GM12873 (cell line): ENCODE measurements at regions not wholly inside any gene's neighbourhood (a gene's known extent, or its start where the extent isn't known, plus 50 kb on each side); places are given as distances from the start of the nearest gene placed in this dataset.

Experiments used
- TF ChIP-seq, protein P1 (sequence below): IDR thresholded peaks from 2 replicates; pipeline ENCODE4 v1.5.1; 2012; ENCODE audit warnings: low read depth, mild to moderate bottlenecking, moderate library complexity, low read length, control low read depth; ENCODE audit not compliant: insufficient read depth; ENCODE audit errors: missing control alignments

DNA sequence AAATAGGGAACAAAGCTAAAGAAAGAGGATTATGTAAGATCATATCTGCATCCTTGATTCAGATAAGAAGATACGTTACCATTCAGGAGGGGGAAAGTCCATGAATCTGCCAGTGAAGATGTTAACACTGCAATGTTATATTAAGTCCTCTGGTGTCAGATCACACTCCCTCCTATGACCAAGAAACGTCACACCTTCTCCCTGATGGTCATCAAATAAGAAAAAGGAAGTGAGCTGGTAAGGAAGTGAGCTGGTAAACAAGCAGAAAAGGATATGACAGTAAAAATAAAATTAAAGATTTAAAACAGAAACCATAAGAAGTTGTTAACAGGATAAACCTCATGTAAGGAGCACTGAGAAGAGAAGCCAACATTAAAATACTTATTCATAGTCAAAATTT lies 340.2 kb downstream of the SEC23A start:
- TF ChIP-seq, protein P1, sequence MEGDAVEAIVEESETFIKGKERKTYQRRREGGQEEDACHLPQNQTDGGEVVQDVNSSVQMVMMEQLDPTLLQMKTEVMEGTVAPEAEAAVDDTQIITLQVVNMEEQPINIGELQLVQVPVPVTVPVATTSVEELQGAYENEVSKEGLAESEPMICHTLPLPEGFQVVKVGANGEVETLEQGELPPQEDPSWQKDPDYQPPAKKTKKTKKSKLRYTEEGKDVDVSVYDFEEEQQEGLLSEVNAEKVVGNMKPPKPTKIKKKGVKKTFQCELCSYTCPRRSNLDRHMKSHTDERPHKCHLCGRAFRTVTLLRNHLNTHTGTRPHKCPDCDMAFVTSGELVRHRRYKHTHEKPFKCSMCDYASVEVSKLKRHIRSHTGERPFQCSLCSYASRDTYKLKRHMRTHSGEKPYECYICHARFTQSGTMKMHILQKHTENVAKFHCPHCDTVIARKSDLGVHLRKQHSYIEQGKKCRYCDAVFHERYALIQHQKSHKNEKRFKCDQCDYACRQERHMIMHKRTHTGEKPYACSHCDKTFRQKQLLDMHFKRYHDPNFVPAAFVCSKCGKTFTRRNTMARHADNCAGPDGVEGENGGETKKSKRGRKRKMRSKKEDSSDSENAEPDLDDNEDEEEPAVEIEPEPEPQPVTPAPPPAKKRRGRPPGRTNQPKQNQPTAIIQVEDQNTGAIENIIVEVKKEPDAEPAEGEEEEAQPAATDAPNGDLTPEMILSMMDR: no peak

DNA sequence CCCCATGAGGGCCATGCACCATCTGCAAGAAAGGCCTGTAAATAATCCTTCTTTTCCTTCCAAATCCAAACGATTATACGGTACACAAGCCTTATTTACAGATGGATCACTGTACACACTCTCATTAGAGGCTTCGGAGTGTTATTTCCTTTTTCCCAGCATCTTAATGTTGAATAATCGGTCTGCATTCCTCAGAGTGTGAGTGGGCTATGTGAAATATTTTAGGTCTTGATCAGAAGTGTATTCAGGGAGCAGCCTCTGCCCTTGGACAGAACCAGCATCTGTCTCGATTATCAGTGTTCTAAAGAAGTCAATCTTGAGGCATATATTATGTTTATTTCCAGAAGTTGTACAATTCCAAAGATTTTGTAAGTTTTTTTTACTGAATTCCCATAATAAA lies 340.6 kb downstream of the SEC23A start:
- TF ChIP-seq, protein P1: no peak

DNA sequence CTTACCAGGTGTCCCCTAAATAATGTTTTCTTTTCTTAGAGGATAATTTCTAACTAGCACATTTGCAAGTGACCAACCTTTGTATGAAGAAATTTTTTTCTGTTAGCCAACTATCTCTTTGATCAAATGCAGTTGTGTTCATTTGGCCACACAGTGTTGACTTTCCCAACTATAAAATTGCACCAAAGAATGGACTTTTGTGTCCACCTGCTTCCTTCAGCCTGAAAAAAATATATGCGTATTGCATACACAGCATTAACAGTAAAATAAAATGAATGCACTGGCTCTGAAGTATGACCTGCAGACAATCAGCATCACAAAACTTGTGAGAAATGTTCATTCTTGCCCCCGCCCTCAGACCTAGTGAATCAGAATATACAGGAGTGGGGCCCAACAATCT lies 342.0 kb downstream of the SEC23A start:
- TF ChIP-seq, protein P1: no peak

DNA sequence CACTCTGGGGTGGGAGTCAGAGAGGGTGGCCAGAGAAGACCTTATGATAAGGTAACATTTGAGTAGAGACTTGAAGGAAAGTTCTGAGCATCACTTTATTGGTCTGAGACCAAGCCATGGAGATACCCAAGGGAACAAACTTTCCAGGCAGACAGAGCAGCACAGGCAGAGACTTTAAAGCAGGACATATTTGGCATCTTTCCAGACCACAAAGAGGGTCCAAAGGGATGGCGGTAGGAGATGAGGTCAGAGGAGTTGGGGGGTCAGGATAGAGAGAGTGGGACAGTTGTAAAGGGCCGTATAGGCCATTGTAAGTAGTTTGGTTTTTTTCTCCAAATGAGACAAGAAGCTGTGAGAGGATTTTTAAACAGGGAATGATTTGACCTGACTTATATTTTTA lies 344.4 kb downstream of the SEC23A start:
- TF ChIP-seq, protein P1: no peak

DNA sequence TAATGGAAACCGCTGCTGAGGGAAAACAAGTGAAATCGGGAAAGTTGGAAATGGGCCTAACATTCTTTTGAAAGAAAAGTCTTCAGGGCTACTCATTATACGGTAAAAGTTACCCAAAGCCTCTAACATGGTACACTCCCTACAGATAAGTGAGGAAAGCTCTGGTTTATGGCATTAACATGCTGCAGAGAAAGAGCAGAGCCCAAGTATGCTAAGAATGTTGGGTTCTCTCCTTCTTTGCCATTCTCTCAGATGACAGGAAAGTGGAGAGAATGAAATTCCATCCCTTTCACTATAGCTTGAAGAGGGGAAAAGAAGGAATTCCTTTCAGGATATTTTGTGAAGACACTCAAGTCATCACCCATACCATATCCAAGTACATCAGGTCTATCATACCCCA lies 348.0 kb downstream of the SEC23A start:
- TF ChIP-seq, protein P1: no peak

DNA sequence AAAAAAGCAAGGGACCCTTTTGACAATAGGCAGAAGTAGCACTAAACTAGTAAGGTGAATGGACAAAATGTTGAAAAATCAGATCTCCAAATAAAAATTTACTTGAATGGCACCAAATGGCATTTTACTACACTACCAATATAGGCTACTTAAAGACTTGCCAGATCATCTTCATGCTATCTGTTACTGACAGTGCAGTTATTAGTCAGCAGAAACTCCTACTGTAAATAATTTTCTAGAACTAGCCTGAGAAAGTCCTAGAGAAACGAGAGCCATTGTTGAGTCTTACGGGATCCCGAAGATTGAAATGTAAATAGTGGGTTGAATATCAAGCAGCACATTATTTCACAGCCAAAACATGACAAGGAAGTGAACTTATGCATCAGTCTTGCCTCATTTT lies 350.3 kb downstream of the SEC23A start:
- TF ChIP-seq, protein P1: no peak

DNA sequence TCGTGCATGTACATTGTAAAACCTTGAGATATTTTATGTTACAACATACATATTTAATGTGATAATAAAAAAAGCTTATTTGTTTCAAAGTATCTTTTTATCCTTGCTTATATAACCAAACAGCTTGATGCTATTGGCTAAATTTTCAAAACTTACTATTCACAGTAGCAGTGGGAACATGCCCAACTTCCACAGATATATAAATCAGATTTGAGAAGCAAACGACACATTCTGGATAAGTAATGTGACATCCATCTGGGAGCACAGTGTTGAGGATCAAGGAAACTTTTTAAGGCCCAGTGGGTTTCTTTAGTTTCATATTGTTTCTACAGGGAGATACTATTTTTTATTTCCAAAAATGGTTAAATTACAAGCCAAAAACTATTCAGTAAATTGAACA lies 350.7 kb downstream of the SEC23A start:
- TF ChIP-seq, protein P1: no peak
